Astrocyte (in vitro differentiated cells and primary cell): ENCODE measurements at regions not wholly inside any gene's neighbourhood (a gene's known extent, or its start where the extent isn't known, plus 50 kb on each side); places are given as distances from the start of the nearest gene placed in this dataset.

ENCODE experiments used
- DNase-seq: peaks from one replicate; pipeline ENCODE4 v3.0.0-alpha.2; 2010; ENCODE audit warnings: low read depth
- FAIRE-seq: peaks from 2 replicates; lab custom pipeline; 2011; peaks lifted over from hg19 to GRCh38; lab: Jason Lieb, UNC
- H2AFZ ChIP-seq: 2 replicates; pipeline ENCODE4 v1.6.0; 2012; ENCODE audit warnings: low read depth, low read length, inconsistent platforms
- H3K27ac ChIP-seq: 2 replicates; pipeline ENCODE4 v1.5.1; 2011; ENCODE audit warnings: low read depth, low read length, inconsistent platforms
- H3K27me3 ChIP-seq: 2 replicates; pipeline ENCODE4 v1.6.0; 2011; ENCODE audit warnings: low read length, inconsistent platforms; ENCODE audit not compliant: insufficient read depth
- H3K36me3 ChIP-seq: 2 replicates; pipeline ENCODE4 v1.5.1; 2011; ENCODE audit warnings: low read length, inconsistent platforms; ENCODE audit not compliant: insufficient read depth
- H3K4me1 ChIP-seq: 2 replicates; pipeline ENCODE4 v1.5.1; 2011; ENCODE audit warnings: low read length, inconsistent platforms; ENCODE audit not compliant: insufficient read depth
- H3K4me2 ChIP-seq: 2 replicates; pipeline ENCODE4 v1.6.0; 2012; ENCODE audit warnings: low read length, inconsistent platforms
- H3K4me3 ChIP-seq: 2 replicates; pipeline ENCODE4 v1.5.1; 2011; ENCODE audit warnings: low read depth, mild to moderate bottlenecking, low read length, inconsistent platforms; ENCODE audit not compliant: insufficient read depth
- H3K79me2 ChIP-seq: 2 replicates; pipeline ENCODE4 v1.6.0; 2012; ENCODE audit warnings: mild to moderate bottlenecking, low read length, inconsistent platforms; ENCODE audit not compliant: insufficient read depth
- H3K9ac ChIP-seq: 2 replicates; pipeline ENCODE4 v1.6.0; 2012; ENCODE audit warnings: mild to moderate bottlenecking, low read length, inconsistent platforms
- H3K9me3 ChIP-seq: 2 replicates; pipeline ENCODE4 v1.5.1; 2012; ENCODE audit warnings: low read depth, mild to moderate bottlenecking, low read length, inconsistent platforms; ENCODE audit not compliant: insufficient read depth
- H4K20me1 ChIP-seq: 2 replicates; pipeline ENCODE4 v1.6.0; 2012; ENCODE audit warnings: low read length, inconsistent platforms; ENCODE audit not compliant: insufficient read depth
- H3K27ac Mint-ChIP-seq: one replicate; pipeline ENCODE4 v1.8.0; 2021; ENCODE audit warnings: mild to moderate bottlenecking, mixed read lengths; ENCODE audit not compliant: unreplicated experiment
- H3K27me3 Mint-ChIP-seq: one replicate; pipeline ENCODE4 v1.8.0; 2021; ENCODE audit warnings: low read depth, mixed read lengths; ENCODE audit not compliant: unreplicated experiment
- H3K36me3 Mint-ChIP-seq: one replicate; pipeline ENCODE4 v1.8.0; 2021; ENCODE audit warnings: low read depth, mixed read lengths; ENCODE audit not compliant: unreplicated experiment
- H3K4me1 Mint-ChIP-seq: one replicate; pipeline ENCODE4 v1.8.0; 2021; ENCODE audit warnings: low read depth, mixed read lengths; ENCODE audit not compliant: unreplicated experiment
- H3K4me3 Mint-ChIP-seq: one replicate; pipeline ENCODE4 v1.8.0; 2021; ENCODE audit warnings: mild to moderate bottlenecking, moderate library complexity, mixed read lengths; ENCODE audit not compliant: unreplicated experiment
- H3K9me3 Mint-ChIP-seq: one replicate; pipeline ENCODE4 v1.8.0; 2021; ENCODE audit warnings: mild to moderate bottlenecking, mixed read lengths; ENCODE audit not compliant: unreplicated experiment
- EZH2 ChIP-seq: IDR thresholded peaks from 2 replicates; pipeline ENCODE4 v1.6.1; 2012; ENCODE audit warnings: mild to moderate bottlenecking, low read length, inconsistent platforms; ENCODE audit not compliant: insufficient read depth
- TF ChIP-seq, protein P1 (sequence below): IDR thresholded peaks from 2 replicates; pipeline ENCODE4 v1.5.1; 2011; ENCODE audit warnings: low read depth, mild to moderate bottlenecking, inconsistent platforms, low read length, moderate library complexity; ENCODE audit not compliant: insufficient read depth

DNA sequence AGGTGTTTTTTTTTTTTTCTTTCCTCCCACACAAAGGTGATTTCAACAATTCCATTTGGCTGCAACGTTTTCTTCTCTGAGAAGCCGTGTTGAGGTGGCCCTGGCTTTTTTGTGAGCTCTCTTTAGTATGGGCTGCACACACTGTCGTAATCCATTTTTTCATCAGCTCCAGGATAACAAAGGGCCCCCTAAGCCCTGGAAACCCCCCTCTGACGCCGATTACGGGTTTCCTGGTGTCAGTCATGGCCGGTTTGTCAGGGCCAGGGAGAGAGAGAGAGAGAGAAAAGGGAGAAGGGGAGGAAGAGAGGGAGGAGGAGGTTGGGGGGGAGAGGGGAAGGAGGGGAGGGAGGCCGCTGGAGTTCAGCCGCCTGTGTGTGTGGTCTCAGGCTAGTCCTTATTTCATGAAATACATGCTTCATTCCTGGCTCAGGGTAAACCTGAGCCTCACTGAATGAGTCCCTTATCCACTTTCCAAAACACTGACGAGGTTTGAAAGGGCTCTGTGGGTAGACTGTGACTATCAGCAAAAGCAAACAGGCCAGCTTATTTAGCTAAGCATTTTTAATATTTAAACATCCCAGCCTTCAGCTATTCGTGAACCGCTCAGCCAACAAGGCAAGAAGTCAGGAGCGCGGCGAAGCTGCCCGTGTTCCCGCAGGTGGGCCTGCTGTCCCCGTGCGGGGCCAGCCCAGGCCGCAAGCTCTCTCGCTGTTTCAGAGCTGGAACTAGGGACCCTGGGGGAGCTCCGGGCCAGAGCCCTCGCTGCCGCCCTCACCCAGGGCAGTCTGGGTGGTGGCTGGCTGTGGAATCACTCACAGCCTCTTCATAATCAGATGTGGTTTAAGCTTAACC, 172.8 kb downstream of the ERCC6L2 start:
- Histone ChIP-seq H3K4me1 (peaks cover 3% of the 10 kb centered on the region), H3K79me2 (no peaks in the 10 kb centered on the region), H2AFZ (peak overlapping the region; percentile 56), H4K20me1 (no peaks in the 10 kb centered on the region), H3K36me3 (no peaks in the 10 kb centered on the region), H3K9me3 (peaks cover 2% of the 10 kb centered on the region), H3K9ac (peak overlapping the region; percentile 35), H3K4me3 (no peak overlapping the region), H3K27me3 (peaks cover 22% of the 10 kb centered on the region), H3K27ac (no peak overlapping the region), H3K4me2 (peak overlapping the region; percentile 58)
- TF ChIP-seq, protein P1, sequence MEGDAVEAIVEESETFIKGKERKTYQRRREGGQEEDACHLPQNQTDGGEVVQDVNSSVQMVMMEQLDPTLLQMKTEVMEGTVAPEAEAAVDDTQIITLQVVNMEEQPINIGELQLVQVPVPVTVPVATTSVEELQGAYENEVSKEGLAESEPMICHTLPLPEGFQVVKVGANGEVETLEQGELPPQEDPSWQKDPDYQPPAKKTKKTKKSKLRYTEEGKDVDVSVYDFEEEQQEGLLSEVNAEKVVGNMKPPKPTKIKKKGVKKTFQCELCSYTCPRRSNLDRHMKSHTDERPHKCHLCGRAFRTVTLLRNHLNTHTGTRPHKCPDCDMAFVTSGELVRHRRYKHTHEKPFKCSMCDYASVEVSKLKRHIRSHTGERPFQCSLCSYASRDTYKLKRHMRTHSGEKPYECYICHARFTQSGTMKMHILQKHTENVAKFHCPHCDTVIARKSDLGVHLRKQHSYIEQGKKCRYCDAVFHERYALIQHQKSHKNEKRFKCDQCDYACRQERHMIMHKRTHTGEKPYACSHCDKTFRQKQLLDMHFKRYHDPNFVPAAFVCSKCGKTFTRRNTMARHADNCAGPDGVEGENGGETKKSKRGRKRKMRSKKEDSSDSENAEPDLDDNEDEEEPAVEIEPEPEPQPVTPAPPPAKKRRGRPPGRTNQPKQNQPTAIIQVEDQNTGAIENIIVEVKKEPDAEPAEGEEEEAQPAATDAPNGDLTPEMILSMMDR: no peak
- TF ChIP-seq EZH2: no peak
- Mint-ChIP-seq H3K9me3 (peaks cover 7% of the 10 kb centered on the region), H3K4me3 (no peak overlapping the region), H3K36me3 (peaks cover 6% of the 10 kb centered on the region), H3K27ac (peak overlapping the region; percentile 95), H3K4me1 (peaks cover 19% of the 10 kb centered on the region), H3K27me3 (peaks cover 35% of the 10 kb centered on the region)
- DNase-seq (no peak), FAIRE-seq (no peak)

DNA sequence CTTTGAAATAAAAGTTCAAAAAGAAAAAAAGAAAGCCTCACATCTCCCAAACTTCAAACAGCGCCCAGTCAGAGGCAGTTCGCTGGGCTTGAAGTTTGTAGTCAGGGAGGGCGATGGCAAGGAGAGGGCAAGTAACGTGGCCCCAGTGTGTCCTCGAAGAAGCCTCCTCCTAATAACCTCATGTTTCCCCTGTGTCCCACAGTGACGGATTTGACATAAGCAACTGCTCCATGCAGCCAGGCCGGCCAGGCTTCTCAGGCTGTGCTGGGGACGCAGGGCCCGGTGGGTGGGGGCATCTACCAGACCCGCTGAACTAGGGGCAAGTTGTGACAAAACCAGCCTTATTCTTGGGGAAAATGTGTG, 172.2 kb downstream of the ERCC6L2 start:
- peaks cover 33% of the 10 kb centered on the region for H3K27me3 Mint-ChIP-seq
- H3K4me3 Mint-ChIP-seq: no peak overlapping the region
- no peak for TF ChIP-seq EZH2
- TF ChIP-seq, protein P1: no peak
- H3K4me2 ChIP-seq: peak overlapping the region; percentile 58
- H2AFZ ChIP-seq: no peak overlapping the region
- peaks cover 22% of the 10 kb centered on the region for H3K27me3 ChIP-seq
- FAIRE-seq (no peak), DNase-seq (no peak)
- H3K9ac ChIP-seq: peak overlapping the region; percentile 35
- H3K9me3 Mint-ChIP-seq: peaks cover 7% of the 10 kb centered on the region
- peaks cover 19% of the 10 kb centered on the region for H3K4me1 Mint-ChIP-seq
- no peak overlapping the region for H3K4me3 ChIP-seq
- peaks cover 3% of the 10 kb centered on the region for H3K4me1 ChIP-seq
- H3K79me2 ChIP-seq: no peaks in the 10 kb centered on the region
- H3K27ac Mint-ChIP-seq: peak overlapping the region; percentile 95
- H3K27ac ChIP-seq: no peak overlapping the region
- H3K36me3 ChIP-seq: no peaks in the 10 kb centered on the region
- peaks cover 6% of the 10 kb centered on the region for H3K36me3 Mint-ChIP-seq
- no peaks in the 10 kb centered on the region for H3K9me3 ChIP-seq
- H4K20me1 ChIP-seq: no peaks in the 10 kb centered on the region

DNA sequence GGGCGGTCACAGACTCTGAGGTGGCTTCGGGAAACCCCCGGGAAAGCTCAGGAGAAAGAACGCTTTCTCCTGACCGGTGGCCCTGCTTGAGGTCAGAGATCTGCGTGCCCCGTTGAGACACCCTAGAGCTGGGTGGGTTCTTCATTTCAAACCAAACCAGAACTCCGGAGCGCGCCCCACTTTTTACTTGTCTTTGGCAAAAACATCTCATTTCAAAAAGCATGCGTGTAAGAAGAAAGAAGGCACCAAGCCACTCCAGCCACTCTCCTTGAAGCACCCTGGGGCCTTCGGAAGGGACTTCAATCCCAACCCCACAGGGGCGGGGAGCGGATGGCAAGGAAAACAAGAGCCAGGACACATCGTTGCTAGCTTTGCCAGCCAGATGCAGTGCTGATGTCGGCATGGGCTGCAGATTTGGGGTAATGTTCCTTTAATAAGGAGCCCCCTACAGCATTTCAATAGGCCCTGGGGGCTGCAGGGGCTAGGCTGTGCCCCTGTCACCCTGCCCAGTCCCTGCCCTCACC, 171.7 kb downstream of the ERCC6L2 start:
- Mint-ChIP-seq H3K9me3 (peaks cover 7% of the 10 kb centered on the region), H3K4me1 (peaks cover 16% of the 10 kb centered on the region), H3K36me3 (peaks cover 3% of the 10 kb centered on the region), H3K27me3 (peaks cover 36% of the 10 kb centered on the region), H3K27ac (no peak overlapping the region), H3K4me3 (no peak overlapping the region)
- Histone ChIP-seq H3K36me3 (no peaks in the 10 kb centered on the region), H3K4me3 (no peak overlapping the region), H3K27me3 (peaks cover 24% of the 10 kb centered on the region), H3K9ac (no peak overlapping the region), H3K4me1 (peaks cover 3% of the 10 kb centered on the region), H3K27ac (no peak overlapping the region), H3K4me2 (no peak overlapping the region), H2AFZ (no peak overlapping the region), H3K79me2 (no peaks in the 10 kb centered on the region), H4K20me1 (no peaks in the 10 kb centered on the region), H3K9me3 (no peaks in the 10 kb centered on the region)
- no peak for DNase-seq
- TF ChIP-seq, protein P1: no peak
- no peak for TF ChIP-seq EZH2
- FAIRE-seq: no peak
